Hepatocyte (in vitro differentiated cells): ENCODE measurements at regions not wholly inside any gene's neighbourhood (a gene's known extent, or its start where the extent isn't known, plus 50 kb on each side); places are given as distances from the start of the nearest gene placed in this dataset.

Experiments used
- EZH2phosphoT487 ChIP-seq: fragments of 200-600 bp; sonication (generic); IDR thresholded peaks from one replicate; pipeline ENCODE4 v1.6.1; 2018; ENCODE audit warnings: antibody characterized with exemption, mild to moderate bottlenecking, low read depth, moderate library complexity; ENCODE audit not compliant: unreplicated experiment, severe bottlenecking
- TF ChIP-seq, protein P1 (sequence below): fragments of 200-600 bp; sonication (generic); IDR thresholded peaks from 2 replicates; pipeline ENCODE4 v1.5.1; 2016; ENCODE audit warnings: antibody characterized with exemption, mild to moderate bottlenecking; ENCODE audit not compliant: poor library complexity

DNA sequence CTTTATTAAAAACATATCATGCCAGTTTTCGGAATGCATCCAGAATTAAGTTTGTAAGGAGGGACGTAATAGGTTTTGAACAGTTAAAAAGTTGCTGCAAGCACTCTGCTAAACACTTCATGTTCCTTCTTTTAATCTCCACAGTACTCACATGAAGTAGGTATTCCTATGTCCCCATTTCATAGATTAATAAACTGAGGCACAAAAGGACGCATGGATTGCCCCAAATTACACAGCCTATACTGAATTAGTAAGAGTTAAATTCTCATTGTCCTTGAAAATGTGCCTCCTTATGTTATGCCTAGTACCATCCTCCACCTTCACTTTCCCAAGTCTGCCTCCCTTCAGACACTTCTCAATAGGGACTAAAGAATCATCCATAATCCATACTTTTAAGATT is 358.9 kb upstream of the ATP5MC3 start:
- TF ChIP-seq EZH2phosphoT487: no peak
- TF ChIP-seq, protein P1, sequence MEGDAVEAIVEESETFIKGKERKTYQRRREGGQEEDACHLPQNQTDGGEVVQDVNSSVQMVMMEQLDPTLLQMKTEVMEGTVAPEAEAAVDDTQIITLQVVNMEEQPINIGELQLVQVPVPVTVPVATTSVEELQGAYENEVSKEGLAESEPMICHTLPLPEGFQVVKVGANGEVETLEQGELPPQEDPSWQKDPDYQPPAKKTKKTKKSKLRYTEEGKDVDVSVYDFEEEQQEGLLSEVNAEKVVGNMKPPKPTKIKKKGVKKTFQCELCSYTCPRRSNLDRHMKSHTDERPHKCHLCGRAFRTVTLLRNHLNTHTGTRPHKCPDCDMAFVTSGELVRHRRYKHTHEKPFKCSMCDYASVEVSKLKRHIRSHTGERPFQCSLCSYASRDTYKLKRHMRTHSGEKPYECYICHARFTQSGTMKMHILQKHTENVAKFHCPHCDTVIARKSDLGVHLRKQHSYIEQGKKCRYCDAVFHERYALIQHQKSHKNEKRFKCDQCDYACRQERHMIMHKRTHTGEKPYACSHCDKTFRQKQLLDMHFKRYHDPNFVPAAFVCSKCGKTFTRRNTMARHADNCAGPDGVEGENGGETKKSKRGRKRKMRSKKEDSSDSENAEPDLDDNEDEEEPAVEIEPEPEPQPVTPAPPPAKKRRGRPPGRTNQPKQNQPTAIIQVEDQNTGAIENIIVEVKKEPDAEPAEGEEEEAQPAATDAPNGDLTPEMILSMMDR: no peak
